ENCODE measurements at regions not wholly inside any gene's neighbourhood (a gene's known extent, or its start where the extent isn't known, plus 50 kb on each side); places are given as distances from the start of the nearest gene placed in this dataset.

DNA sequence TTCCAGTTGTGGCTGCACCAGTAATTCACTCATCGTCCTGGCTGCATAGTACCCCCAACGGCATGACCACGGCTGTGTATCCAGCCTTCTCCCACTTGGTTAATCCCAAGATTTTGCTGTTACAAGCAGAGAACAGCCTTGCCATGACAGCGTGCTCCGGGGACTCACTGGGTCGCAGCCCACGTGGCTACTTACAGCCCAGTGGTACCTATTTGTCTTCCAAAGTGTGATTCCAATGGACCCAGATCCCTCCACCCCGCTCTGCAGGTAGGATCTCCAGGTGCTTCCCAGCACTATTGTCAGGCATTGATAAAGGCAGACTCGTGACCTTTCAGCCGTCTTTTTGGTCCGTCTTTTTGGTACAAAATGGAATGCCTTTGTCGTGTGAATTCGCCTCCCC is 119.0 kb upstream of the FGF3 start:
- H3K9me3 ChIP-seq, result no peaks in the 10 kb centered on the region
- ATAC-seq (no peak), DNase-seq (no peak)
- TF ChIP-seq, protein P1, sequence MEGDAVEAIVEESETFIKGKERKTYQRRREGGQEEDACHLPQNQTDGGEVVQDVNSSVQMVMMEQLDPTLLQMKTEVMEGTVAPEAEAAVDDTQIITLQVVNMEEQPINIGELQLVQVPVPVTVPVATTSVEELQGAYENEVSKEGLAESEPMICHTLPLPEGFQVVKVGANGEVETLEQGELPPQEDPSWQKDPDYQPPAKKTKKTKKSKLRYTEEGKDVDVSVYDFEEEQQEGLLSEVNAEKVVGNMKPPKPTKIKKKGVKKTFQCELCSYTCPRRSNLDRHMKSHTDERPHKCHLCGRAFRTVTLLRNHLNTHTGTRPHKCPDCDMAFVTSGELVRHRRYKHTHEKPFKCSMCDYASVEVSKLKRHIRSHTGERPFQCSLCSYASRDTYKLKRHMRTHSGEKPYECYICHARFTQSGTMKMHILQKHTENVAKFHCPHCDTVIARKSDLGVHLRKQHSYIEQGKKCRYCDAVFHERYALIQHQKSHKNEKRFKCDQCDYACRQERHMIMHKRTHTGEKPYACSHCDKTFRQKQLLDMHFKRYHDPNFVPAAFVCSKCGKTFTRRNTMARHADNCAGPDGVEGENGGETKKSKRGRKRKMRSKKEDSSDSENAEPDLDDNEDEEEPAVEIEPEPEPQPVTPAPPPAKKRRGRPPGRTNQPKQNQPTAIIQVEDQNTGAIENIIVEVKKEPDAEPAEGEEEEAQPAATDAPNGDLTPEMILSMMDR (IDR thresholded peaks at IDR 0.05 in 4 of 5, conservative IDR thresholded peaks at IDR 0.05 in 1 of 5), result no peak
- no peak for TF ChIP-seq POLR2A (IDR thresholded peaks at IDR 0.05)
- no peak overlapping the region for H3K4me3 ChIP-seq
- intact Hi-C loops (cut with DNase I; ENCODE audit: low total_unique reads), result no loop called here
- no peaks in the 10 kb centered on the region for H3K36me3 ChIP-seq
- in situ Hi-C loops (cut with MboI; ENCODE audit: low sequenced_read_pairs in 4 of 4), result no loop called here
- peak overlapping the region in 2 of 4 donors; percentile 66 to 72 for H3K27ac ChIP-seq
- peaks cover 3 to 8% (median 7%) of the 10 kb centered on the region in 3 donors for H3K27me3 ChIP-seq
- no peaks in the 10 kb centered on the region for H3K4me1 ChIP-seq

DNA sequence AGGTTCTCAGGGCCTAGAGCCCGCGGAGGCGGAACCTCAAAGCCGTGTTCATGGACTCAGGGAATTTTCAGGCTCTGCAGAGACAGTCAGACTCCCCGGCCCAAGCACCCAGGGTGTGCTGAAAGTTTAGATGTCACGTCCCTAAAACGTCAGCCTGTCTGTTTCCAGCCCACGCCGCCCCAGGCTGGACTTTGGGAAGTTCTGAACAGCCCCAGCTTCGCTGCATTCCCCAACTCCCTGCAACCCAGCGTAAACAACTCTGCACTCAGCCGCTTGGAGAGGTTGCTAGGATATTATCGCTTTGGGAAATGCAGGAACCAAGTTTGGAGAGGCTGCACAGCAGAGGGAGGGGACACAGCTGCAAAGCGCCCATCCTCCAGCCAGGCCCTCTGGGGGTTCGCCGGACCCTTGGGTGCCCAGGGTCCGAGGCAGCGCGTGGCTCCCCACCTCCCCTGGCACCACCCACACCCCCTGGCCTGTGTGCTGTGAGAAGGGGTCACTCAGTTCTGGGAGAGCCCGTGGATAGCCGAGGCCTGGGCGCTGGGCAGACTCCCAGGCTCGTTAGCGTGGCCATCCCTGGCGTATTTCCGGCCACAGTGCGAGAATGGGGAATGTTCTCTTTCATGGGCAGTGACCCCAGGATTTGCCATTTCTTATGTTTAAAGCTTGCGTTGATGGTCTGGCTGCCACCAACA is 120.5 kb upstream of the FGF3 start:
- Histone ChIP-seq H3K27me3 (peaks cover 6 to 12% (median 7%) of the 10 kb centered on the region in 3 donors), H3K4me3 (no peak overlapping the region), H3K27ac (peak overlapping the region; percentile 52 to 73 (median 69)), H3K9me3 (no peaks in the 10 kb centered on the region), H3K36me3 (no peaks in the 10 kb centered on the region), H3K4me1 (no peaks in the 10 kb centered on the region)
- intact Hi-C loops (cut with DNase I; ENCODE audit: low total_unique reads), result no loop called here
- peak in 1 of 2 donors; percentile 8 for DNase-seq
- in situ Hi-C loops (cut with MboI; ENCODE audit: low sequenced_read_pairs in 4 of 4), result no loop called here
- TF ChIP-seq, protein P1 (IDR thresholded peaks at IDR 0.05 in 4 of 5, conservative IDR thresholded peaks at IDR 0.05 in 1 of 5), result no peak
- TF ChIP-seq POLR2A (IDR thresholded peaks at IDR 0.05), result no peak
- peak; percentile 49 to 71 for ATAC-seq

DNA sequence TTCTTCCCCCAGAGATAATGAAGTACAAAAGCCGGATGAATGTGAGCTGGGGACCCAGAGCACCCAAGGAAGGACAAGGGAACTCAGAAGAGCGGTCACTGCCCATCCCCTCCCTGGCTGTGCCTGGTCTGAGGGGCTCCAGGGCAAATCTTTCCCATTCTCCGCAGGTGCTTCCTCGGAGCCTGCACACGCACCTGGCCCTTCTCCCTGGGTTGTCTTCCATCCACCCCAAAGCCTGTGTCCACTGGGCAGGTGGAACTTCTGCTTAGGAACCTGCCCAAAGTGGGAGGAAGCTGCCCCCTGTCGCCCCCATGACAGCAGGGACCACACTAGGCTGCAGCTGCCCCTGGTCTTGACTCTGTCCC is 121.0 kb upstream of the FGF3 start:
- in situ Hi-C loops (cut with MboI; ENCODE audit: low sequenced_read_pairs in 4 of 4) (no loop called here), intact Hi-C loops (cut with DNase I; ENCODE audit: low total_unique reads) (no loop called here)
- ATAC-seq, result no peak
- TF ChIP-seq, protein P1 (IDR thresholded peaks at IDR 0.05 in 4 of 5, conservative IDR thresholded peaks at IDR 0.05 in 1 of 5), result no peak
- no peak for TF ChIP-seq POLR2A (IDR thresholded peaks at IDR 0.05)
- Histone ChIP-seq H3K9me3 (no peaks in the 10 kb centered on the region), H3K4me1 (no peaks in the 10 kb centered on the region), H3K27me3 (peaks cover 7 to 12% (median 9%) of the 10 kb centered on the region in 3 donors), H3K27ac (peak overlapping the region; percentile 52 to 73 (median 69)), H3K36me3 (no peaks in the 10 kb centered on the region), H3K4me3 (no peak overlapping the region)
- no peak for DNase-seq

DNA sequence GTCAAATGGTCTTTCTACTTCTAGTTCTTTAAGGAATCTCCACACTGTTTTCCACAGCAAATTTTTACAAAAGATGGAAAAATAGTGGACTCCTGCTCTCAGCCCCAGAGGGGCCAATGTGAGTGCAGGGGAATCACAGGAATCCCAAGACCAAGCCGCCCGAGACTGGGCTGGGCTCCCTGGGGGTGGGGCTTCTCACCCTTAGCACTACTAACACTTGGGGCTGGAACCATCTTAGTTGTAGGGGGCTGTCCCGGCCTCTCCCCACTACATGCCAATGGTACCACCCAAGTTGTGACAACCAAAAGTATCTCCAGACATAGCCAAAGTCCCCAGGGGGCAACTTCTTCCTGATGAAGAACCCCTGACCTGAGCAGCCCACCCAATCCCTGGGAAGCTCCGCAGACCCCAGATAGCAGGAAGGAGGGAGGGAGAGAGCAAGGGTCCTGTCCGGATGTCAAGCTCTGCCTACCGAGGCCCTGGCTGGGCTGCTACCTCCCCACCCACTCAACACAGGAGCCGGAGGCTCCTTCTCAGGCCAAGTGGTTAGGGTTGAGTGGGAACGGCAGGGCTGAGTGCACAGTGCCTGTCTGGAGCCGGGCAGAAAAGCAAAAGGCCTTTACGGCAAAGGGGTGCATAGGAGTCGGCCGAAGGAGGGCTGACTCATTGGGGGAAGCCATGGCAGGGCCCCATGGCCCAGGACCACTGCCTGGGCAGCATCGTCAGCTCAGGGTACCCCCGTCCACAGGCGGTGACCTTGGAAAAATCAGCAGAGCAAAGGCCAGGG is 122.5 kb upstream of the FGF3 start:
- no peaks in the 10 kb centered on the region for H3K9me3 ChIP-seq
- TF ChIP-seq POLR2A (IDR thresholded peaks at IDR 0.05), result no peak
- TF ChIP-seq, protein P1 (IDR thresholded peaks at IDR 0.05 in 4 of 5, conservative IDR thresholded peaks at IDR 0.05 in 1 of 5), result no peak
- ATAC-seq (no peak), DNase-seq (no peak)
- peak overlapping the region; percentile 20 to 73 (median 39) for H3K27ac ChIP-seq
- H3K27me3 ChIP-seq, result peaks cover 7 to 12% (median 9%) of the 10 kb centered on the region in 3 donors
- intact Hi-C loops (cut with DNase I; ENCODE audit: low total_unique reads), result no loop called here
- no peaks in the 10 kb centered on the region for H3K4me1 ChIP-seq
- H3K4me3 ChIP-seq, result no peak overlapping the region
- no peaks in the 10 kb centered on the region for H3K36me3 ChIP-seq
- in situ Hi-C loops (cut with MboI; ENCODE audit: low sequenced_read_pairs in 4 of 4), result no loop called here
